ENCODE measurements at regions not wholly inside any gene's neighbourhood (a gene's known extent, or its start where the extent isn't known, plus 50 kb on each side); places are given as distances from the start of the nearest gene placed in this dataset.

DNA sequence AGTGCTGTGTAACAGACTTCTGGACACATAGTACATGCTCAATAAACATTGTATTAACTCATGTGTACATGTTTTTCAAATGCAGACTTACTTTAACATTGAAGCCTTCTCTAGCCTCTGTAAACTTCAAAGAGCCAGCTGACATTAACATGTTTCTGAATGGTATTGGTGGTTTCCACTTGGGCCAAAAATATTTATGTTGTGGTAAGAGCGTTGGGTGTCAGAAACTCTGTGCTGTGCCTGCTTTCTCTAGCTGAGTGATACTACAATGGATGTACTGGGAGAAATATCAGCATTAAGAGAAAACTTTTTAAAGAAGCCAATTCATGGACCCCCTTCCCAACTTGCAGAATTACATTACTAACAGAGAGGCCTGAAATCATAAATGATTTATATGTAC lies 1951.7 kb downstream of the TP53TG3F start:
- Mint-ChIP-seq H3K36me3 (ENCODE audit: insufficient read depth in 1 of 3, low read depth in 3 of 3) (peaks cover 0 to 23% (median 8%) of the 10 kb centered on the region in 3 experiments; a peak in 6 of 7 replicates), H3K4me1 (no peaks in the 10 kb centered on the region), H3K4me3 (no peak overlapping the region), H3K27me3 (ENCODE audit: low read depth) (no peaks in the 10 kb centered on the region), H3K27ac (no peak overlapping the region), H3K9me3 (peaks cover 91 to 92% of the 10 kb centered on the region in 2 experiments)
- H3K4me1 ChIP-seq (ENCODE audit: insufficient read depth, low read length): no peaks in the 10 kb centered on the region
- H4K20me1 ChIP-seq (ENCODE audit: control insufficient read depth, insufficient read depth, insufficient read length): no peaks in the 10 kb centered on the region
- no peak overlapping the region for H2BK120ac ChIP-seq (ENCODE audit: low read depth, low read length, poor library complexity, severe bottlenecking)
- no peak overlapping the region for H2BK20ac ChIP-seq (ENCODE audit: low read depth, low read length, poor library complexity, severe bottlenecking)
- H3K9ac ChIP-seq (ENCODE audit: extremely low read depth, insufficient read length, low read length): no peak overlapping the region
- no peak overlapping the region for H3K18ac ChIP-seq (ENCODE audit: insufficient read length, low read depth, low read length)
- WGBS (ENCODE audit: extremely low coverage, insufficient read length, low lambda C conversion rate): no CpG with 5 or more reads among the region's 1 CpG
- H2BK5ac ChIP-seq (ENCODE audit: insufficient read length, low read length): no peak overlapping the region
- no peak overlapping the region for H4K5ac ChIP-seq (ENCODE audit: insufficient read length, low read depth, low read length)
- no peak overlapping the region for H4K91ac ChIP-seq (ENCODE audit: insufficient read length, low read depth, low read length)
- H3K79me2 ChIP-seq (ENCODE audit: insufficient read depth, low read length): no peaks in the 10 kb centered on the region
- H2BK12ac ChIP-seq (ENCODE audit: insufficient read length, low read depth, low read length): no peak overlapping the region
- no peak overlapping the region for H4K8ac ChIP-seq (replicated peaks; ENCODE audit: insufficient read length, low read depth, low read length)
- no peak for DNase-seq
- H3K23ac ChIP-seq (ENCODE audit: insufficient read length, low read depth, low read length): no peak overlapping the region
- no peaks in the 10 kb centered on the region for H3K27me3 ChIP-seq (ENCODE audit: insufficient read depth, low read length)
- H3K23me2 ChIP-seq (ENCODE audit: insufficient read length, low read depth, low read length, poor library complexity, severe bottlenecking): no peaks in the 10 kb centered on the region
- no peak overlapping the region for H3K4me2 ChIP-seq (ENCODE audit: insufficient read depth, insufficient read length, low read length)
- TF ChIP-seq, protein P1, sequence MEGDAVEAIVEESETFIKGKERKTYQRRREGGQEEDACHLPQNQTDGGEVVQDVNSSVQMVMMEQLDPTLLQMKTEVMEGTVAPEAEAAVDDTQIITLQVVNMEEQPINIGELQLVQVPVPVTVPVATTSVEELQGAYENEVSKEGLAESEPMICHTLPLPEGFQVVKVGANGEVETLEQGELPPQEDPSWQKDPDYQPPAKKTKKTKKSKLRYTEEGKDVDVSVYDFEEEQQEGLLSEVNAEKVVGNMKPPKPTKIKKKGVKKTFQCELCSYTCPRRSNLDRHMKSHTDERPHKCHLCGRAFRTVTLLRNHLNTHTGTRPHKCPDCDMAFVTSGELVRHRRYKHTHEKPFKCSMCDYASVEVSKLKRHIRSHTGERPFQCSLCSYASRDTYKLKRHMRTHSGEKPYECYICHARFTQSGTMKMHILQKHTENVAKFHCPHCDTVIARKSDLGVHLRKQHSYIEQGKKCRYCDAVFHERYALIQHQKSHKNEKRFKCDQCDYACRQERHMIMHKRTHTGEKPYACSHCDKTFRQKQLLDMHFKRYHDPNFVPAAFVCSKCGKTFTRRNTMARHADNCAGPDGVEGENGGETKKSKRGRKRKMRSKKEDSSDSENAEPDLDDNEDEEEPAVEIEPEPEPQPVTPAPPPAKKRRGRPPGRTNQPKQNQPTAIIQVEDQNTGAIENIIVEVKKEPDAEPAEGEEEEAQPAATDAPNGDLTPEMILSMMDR (conservative IDR thresholded peaks at IDR 0.05): no peak
- H3K56ac ChIP-seq (ENCODE audit: insufficient read length, low read depth, low read length): no peak overlapping the region
- no peak overlapping the region for H3K4ac ChIP-seq (ENCODE audit: low read depth, low read length)
- no peak overlapping the region for H3K14ac ChIP-seq (ENCODE audit: insufficient read depth, low read length)
- H3T11ph ChIP-seq (ENCODE audit: low read length): no peak overlapping the region
- H2AFZ ChIP-seq (ENCODE audit: low read length): no peak overlapping the region
- no peak overlapping the region for H3K27ac ChIP-seq (ENCODE audit: insufficient read length, low read depth, low read length)
- peaks cover 68% of the 10 kb centered on the region for H3K9me3 ChIP-seq (ENCODE audit: control insufficient read depth, low read depth, low read length)
- no peaks in the 10 kb centered on the region for H3K79me1 ChIP-seq (ENCODE audit: insufficient read depth, low read depth, low read length, poor library complexity, severe bottlenecking)
- no peak overlapping the region for H2BK15ac ChIP-seq (ENCODE audit: low read depth, low read length)
- H2AK5ac ChIP-seq (ENCODE audit: insufficient read length, low read length): no peak overlapping the region

All from H9 (cell line).